Type B pancreatic cell (in vitro differentiated cells): ENCODE measurements at regions not wholly inside any gene's neighbourhood (a gene's known extent, or its start where the extent isn't known, plus 50 kb on each side); places are given as distances from the start of the nearest gene placed in this dataset.

Experiments
- DNase-seq: peaks from one replicate; pipeline ENCODE4 v3.0.0; 2021; ENCODE audit warnings: mixed read lengths; ENCODE audit not compliant: unreplicated experiment; ENCODE audit errors: extremely low spot score
- H3K27ac Mint-ChIP-seq: 2 replicates; pipeline ENCODE4 v1.8.0; 2021; ENCODE audit warnings: mild to moderate bottlenecking, mixed read lengths
- H3K27me3 Mint-ChIP-seq: 2 replicates; pipeline ENCODE4 v1.8.0; 2021; ENCODE audit warnings: mixed read lengths
- H3K36me3 Mint-ChIP-seq: 2 replicates; pipeline ENCODE4 v1.8.0; 2021; ENCODE audit warnings: mixed read lengths
- H3K4me1 Mint-ChIP-seq: one replicate; pipeline ENCODE4 v1.8.0; 2021; ENCODE audit warnings: mixed read lengths; ENCODE audit not compliant: unreplicated experiment
- H3K4me3 Mint-ChIP-seq: 2 replicates; pipeline ENCODE4 v1.8.0; 2021; ENCODE audit warnings: mild to moderate bottlenecking, mixed read lengths
- H3K9me3 Mint-ChIP-seq: 2 replicates; pipeline ENCODE4 v1.8.0; 2021; ENCODE audit warnings: mixed read lengths
- CTCF ChIP-seq: fragments of 200-600 bp; sonication (generic); conservative IDR thresholded peaks from 2 replicates; pipeline ENCODE4 v1.5.0; 2021; ENCODE audit warnings: antibody characterized with exemption, mild to moderate bottlenecking

DNA sequence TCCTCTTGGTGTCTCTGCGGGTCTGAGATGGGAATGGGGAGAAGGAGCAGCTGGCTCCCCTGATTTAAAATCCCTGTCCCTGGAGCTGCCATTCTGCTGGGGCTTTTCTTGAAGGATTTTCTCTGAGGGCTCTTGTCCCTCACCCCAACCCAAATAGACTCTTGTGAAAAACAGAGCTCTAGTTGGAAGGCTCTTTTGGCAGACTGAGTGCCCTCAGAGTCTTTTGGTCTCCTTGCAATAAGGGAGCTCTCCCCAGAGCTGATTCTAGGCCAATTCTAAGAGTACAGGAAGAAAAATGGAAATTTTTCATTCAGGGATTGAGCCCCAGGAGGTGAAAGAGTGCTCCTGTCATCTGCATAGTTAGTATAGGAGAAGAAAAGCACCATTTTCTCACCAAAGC, 238.3 kb downstream of the COG6 start:
- no peak for TF ChIP-seq CTCF
- DNase-seq, result no peak
- Mint-ChIP-seq H3K4me3 (no peak overlapping the region), H3K4me1 (peaks cover 22% of the 10 kb centered on the region), H3K27ac (no peak overlapping the region), H3K9me3 (no peaks in the 10 kb centered on the region), H3K36me3 (no peaks in the 10 kb centered on the region), H3K27me3 (no peaks in the 10 kb centered on the region)

GRCh38 chr13:39894586-39894985, 239.1 kb downstream of the COG6 start:
- H3K9me3 Mint-ChIP-seq, result no peaks in the 10 kb centered on the region
- TF ChIP-seq CTCF, result no peak
- no peak overlapping the region for H3K4me3 Mint-ChIP-seq
- no peak for DNase-seq
- no peak overlapping the region for H3K27ac Mint-ChIP-seq
- H3K36me3 Mint-ChIP-seq, result no peaks in the 10 kb centered on the region
- H3K27me3 Mint-ChIP-seq, result no peaks in the 10 kb centered on the region
- peaks cover 18% of the 10 kb centered on the region for H3K4me1 Mint-ChIP-seq

DNA sequence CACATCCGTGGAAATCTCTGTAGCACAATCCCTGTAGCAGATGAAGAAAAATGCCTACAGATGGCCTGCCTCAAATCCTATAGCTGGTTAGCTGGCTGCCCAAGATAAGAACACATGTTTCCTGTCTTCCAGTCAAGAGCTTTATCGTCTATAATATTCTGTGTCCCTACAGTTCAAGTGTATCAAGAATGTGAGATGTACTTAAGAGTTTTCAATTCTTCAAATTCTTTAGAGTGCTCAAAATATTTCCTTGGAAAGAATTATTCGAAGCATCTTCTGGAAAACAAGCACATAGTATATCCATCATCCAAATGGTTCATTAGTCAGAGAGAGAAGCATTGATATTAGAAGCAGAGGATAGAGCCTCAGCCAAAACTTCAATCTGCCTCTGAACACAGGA, 239.8 kb downstream of the COG6 start:
- H3K9me3 Mint-ChIP-seq, result no peaks in the 10 kb centered on the region
- H3K4me3 Mint-ChIP-seq, result no peak overlapping the region
- TF ChIP-seq CTCF, result no peak
- no peak for DNase-seq
- peaks cover 20% of the 10 kb centered on the region for H3K4me1 Mint-ChIP-seq
- no peaks in the 10 kb centered on the region for H3K36me3 Mint-ChIP-seq
- H3K27ac Mint-ChIP-seq, result no peak overlapping the region
- no peaks in the 10 kb centered on the region for H3K27me3 Mint-ChIP-seq

DNA sequence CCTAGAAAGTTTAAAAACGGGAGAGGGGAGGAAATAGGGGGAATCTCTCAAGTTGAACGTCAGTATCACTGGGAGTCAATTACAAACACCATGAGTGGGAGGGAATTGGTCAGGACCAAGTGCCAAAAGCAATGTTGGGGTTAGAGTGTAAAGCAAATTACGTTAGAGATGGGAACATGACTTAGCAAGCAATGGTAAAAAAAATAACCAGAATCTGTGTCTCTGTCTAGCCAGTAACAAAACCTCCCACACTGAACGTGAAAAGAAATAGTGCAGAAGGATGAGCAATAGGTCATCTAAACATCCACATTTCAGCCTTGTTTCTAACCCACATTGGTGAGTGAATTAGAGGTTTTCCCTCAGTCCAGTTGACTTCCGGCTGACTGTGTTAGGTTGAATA, 242.2 kb downstream of the COG6 start:
- Mint-ChIP-seq H3K4me3 (no peak overlapping the region), H3K36me3 (peaks cover 4% of the 10 kb centered on the region), H3K27me3 (no peaks in the 10 kb centered on the region), H3K27ac (no peak overlapping the region), H3K4me1 (peaks cover 22% of the 10 kb centered on the region), H3K9me3 (peaks cover 4% of the 10 kb centered on the region)
- DNase-seq, result no peak
- no peak for TF ChIP-seq CTCF

DNA sequence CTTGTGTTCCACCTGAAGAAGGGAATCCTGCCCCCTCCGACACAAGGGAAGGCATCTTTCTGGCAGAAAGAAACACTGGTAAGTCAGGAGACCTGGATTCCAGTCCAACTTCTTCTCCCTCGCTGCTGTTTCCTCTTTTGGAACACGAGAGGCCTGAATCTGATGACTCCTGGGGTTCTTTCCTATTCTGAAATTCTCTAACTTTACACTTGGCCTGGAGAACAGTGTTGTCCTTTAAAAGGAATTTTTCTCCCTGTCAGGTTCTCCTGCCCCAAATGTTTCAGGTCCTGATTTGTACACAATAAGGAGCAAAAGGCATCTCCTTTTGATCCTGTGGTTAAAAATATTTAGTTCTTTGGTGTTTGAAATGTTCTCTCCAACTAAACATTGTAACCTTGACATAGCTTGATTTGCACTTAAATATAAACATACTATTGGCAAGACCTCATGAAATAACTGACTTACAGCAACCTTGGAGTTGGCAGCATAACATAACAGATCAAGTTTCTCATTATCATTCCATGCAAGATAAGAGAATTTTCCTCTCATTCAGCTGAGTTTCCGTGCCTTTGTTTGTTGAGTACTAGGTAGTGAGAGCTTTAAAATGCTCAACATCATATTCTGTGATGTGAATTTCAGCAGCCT, 244.8 kb downstream of the COG6 start:
- no peak overlapping the region for H3K4me3 Mint-ChIP-seq
- H3K27me3 Mint-ChIP-seq, result no peaks in the 10 kb centered on the region
- H3K36me3 Mint-ChIP-seq, result peaks cover 4% of the 10 kb centered on the region
- DNase-seq, result no peak
- peaks cover 9% of the 10 kb centered on the region for H3K4me1 Mint-ChIP-seq
- peaks cover 4% of the 10 kb centered on the region for H3K9me3 Mint-ChIP-seq
- no peak overlapping the region for H3K27ac Mint-ChIP-seq
- no peak for TF ChIP-seq CTCF

DNA sequence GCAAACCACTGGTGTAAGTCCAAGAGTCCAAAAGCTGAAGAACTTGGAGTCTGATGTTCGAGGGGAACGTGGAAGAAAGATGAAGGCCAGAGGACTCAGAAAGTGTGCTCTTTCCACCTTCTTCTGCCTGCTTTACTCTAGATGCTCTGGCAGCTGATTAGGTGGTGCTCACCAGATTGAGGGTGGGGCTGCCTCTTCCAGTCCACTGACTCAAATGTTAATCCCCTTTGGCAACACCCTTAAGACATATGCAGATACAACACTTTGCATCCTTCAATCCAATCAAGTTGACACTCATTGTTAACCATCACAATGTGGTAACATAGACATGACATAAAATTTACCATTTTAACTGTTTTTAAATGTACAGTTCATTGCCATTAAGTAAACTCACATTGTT, 249.5 kb downstream of the COG6 start:
- H3K27ac Mint-ChIP-seq, result no peak overlapping the region
- no peak for TF ChIP-seq CTCF
- peaks cover 4% of the 10 kb centered on the region for H3K9me3 Mint-ChIP-seq
- peaks cover 4% of the 10 kb centered on the region for H3K36me3 Mint-ChIP-seq
- no peak overlapping the region for H3K4me3 Mint-ChIP-seq
- no peak for DNase-seq
- H3K27me3 Mint-ChIP-seq, result no peaks in the 10 kb centered on the region
- H3K4me1 Mint-ChIP-seq, result peaks cover 8% of the 10 kb centered on the region
